HG03025 (cell line): ENCODE measurements at regions not wholly inside any gene's neighbourhood (a gene's known extent, or its start where the extent isn't known, plus 50 kb on each side); places are given as distances from the start of the nearest gene placed in this dataset.
"Not testable (repeated sequence)": the region's sequence is repeated elsewhere in the genome, so short reads cannot be mapped to it uniquely, and the experiment has no call there.

Source experiments
- ATAC-seq: cut with Tn5 transposase; IDR thresholded peaks from one replicate; pipeline ENCODE4 v1.9.1; 2021; ENCODE audit warnings: mild to moderate bottlenecking, moderate library complexity; ENCODE audit not compliant: unreplicated experiment, low FRiP score

DNA sequence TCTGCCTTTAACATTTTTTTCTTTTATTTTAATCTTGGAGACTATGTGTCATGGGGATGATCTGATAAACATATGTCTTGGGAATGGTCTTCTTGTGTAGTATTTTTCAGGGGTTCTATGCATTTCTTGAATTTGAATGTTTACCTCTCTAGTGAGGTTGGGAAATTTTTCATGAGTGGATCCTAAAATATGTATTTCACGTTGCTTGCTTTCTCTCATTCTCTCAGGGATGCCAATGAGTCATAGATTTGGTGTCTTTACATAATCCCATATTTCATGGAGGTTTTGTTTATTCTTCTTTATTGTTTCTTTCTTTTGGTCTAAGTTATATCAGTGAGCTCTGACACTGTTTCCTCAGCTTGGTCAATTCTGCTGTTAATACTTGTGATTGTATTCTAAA lies 1237.2 kb downstream of the PLA2G4A start:
- ATAC-seq = no peak

GRCh38 chr1:188070848-188071247 lies 1242.1 kb downstream of the PLA2G4A start:
- no peak for ATAC-seq

DNA sequence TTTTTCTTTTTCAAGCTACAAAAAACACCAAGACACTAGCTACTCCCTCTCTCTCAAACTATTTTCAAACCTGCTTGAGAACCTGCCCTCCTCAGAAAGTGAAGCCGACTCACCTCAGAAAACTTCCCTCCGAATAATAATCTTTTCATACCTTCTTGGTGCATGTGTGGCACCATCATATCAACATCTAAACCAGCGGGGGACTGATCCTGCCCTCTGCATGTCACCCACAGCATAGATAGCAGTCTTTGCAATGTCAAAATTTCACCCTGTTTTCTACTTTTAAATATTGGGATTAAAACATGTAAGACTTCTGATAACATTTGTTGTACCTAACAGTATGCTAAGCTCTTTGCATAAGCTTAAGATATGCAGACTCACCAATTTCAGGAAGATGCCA lies 1260.3 kb downstream of the PLA2G4A start:
- ATAC-seq = no peak

- no peak for ATAC-seq
Measured at GRCh38 chr1:188089461-188089860, 1260.7 kb downstream of the PLA2G4A start.

GRCh38 chr1:188096521-188096920 lies 1267.8 kb downstream of the PLA2G4A start:
- ATAC-seq = no peak

DNA sequence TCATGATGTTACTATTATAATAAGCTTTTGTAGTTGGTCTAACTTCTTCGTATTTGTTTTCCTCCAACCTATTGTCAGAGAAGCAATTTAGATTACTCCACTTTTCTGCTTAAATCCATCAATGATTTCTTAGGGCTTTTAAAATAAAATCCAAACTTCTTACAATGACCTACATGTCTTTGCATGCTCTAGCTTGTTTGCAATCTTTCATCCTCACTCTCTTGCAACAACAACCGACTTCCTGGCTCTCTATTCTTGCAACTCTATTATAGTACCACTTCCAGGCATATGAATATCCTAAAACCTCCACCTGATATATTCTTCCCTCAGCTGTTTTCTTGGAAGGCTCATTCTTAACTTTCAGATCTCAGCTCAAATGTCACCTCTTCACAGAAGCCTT lies 1288.7 kb downstream of the PLA2G4A start:
- no peak for ATAC-seq

DNA sequence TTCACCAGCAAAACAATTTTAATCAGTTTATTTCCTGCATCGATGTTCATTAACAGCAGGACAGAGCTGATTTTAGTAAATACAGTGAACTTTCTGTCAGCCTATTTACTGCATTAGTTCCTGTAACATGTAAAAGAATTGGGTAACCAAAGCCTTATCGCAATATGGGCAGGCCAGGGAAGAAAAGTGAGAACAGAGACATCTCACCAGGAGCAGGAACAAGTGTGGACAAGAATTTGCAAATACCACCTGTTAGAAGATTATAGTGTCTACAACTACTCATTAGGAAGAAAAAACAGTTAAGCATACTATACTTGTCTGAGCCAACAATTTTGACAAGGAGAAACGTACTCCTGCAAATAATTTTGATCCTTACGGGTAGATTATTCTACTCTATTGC lies 1293.9 kb downstream of the PLA2G4A start:
- no peak for ATAC-seq

DNA sequence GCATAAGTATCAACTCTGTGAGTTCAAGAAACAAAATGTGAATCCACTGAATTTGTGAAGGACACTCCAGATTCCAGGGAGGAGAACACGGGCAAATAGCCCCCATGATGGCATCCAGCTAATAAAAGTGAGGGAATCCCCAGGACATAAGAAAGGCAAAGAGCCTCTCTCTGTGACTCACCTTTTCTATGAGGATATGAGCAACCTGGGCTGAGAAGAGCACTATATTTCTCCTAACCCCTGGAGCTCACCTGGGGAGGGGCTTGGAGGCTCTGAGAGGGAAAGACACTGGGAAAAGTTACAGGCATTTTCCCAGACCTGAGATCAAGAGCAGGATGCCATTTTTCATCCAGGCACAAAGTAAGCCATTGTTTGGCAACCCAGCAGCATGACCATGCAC lies 1298.8 kb downstream of the PLA2G4A start:
- no peak for ATAC-seq

DNA sequence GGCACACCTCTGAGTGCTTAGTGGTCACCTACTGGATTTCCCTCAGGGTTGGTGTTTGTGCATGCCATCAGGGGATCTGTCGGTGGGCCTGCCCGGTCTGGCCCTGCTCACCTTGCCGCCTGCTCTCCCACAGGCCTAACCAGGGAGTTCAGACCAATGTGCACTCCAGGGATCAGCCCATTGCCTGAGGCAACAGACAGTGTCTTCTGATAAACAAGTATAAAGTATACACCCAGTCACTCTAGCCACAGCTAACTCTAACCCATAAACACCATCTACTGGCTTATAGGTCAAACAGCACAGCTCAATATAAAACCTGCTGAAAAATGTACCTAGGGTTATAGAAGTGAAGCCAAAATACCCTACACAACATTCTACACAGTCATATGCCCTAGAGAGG lies 1300.0 kb downstream of the PLA2G4A start:
- no peak for ATAC-seq

DNA sequence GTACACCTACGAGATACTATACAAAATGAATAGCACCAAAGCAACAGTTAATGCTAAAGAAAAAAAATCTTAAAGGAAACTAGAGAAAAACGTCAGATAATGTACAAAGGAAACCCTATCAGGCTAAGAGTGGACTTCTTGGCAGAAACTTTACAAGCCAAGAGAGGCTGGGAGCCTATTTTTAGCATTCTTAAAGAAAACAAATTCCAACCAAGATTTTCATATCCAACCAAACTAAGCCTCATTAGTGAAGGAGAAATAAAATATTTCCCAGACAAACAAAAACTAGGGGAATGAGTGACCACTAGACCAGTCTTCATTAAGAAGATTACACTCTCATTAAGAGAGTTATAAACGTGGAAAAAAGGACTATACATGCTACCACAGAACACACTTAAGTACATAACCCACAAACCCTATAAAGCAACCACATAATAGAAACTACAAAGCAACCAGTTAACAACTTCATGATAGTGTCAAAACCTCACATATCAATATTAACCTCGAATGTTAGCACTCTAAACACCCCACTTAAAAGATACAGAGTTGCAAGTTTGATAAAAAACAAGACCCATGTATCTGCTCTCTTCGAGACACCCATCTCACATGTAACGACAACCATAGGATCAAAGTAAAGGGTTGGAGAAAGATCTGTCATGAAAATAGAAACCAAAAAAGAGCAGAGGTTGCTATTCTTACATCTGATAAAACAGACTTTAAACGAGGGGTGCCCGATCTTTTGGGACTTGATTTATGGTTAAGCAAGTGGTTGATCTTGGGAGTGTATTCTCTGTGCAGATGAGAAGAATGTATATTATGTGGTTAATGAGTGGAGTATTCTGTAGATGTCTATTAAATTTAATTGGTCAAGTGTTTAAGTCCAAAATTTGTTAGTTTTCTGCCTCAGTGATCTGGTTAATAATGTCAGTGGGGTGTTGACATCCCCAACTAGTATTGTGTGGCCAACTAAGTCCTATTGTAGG lies 1301.4 kb downstream of the PLA2G4A start:
- no peak for ATAC-seq

DNA sequence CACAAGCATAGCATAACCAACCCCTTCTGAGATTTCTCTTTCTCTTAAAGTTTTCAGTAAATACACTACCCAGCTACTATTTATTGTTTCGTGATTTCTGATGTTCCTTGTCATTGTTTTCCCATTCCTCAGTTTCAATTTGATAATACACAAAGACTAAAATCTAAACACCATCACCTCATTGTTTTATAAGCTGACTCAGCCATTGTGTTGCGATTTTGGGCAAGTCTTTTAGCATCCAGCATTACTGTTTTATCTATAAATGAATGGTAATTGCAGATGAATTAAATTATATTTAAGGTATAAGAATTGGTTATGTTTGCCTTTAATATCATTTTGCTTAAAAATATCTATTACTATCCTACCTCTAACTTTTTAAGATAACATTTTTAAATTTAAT lies 1308.5 kb downstream of the PLA2G4A start:
- no peak for ATAC-seq

DNA sequence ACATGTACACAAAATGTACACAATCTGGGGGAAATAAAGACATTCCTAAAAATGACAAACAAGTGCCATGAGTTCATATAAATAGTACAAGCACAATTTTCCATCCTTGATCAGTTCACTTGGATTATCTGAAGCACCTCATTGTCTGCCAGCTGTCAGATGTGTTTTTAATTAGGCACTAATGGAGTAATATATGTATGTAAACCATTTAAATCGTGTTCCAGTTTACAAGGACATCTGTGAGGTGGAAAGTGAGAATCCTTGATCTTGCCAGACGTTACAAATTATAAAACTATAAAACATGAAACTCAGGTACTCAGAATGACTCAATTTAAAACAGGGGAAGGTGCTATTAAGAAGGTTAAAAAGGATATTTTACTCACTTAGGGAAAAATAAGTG lies 1312.2 kb downstream of the PLA2G4A start:
- ATAC-seq = no peak

DNA sequence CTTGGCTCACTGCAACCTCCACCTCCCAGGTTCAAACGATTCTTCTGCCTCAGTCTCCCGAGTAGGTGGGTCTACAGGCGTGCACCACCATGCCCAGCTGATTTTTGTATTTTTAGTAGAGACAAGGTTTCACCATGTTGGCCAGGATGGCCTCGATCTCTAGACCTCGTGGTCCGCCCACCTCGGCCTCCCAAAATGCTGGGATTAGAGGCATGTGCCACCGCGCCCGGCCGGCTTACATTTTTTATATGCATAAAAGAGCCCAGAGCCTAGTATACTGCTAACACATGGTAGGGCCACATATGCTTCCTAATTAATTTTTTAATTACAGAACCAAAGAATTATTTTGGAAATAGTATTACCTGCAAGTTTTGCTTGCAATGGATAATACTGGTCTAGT lies 1325.4 kb downstream of the PLA2G4A start:
- ATAC-seq = no peak

DNA sequence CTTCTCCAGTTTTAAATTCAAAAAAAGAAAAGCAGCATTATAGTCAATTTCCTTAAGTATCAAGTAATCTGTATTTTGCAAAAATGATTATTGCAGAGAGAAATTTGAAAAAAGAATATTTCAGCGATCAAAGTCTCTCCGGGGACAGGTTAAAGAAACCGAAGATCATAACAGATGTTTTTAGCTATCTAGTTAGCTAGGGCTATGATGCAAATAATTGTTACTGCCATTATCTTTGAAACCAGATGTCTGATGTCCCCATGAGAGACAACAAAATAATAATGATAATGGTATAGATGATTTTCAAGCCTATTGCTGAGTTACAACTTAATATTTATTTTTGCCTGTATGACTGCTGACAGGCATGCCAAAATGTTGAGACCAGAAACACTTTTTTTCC lies 1326.0 kb downstream of the PLA2G4A start:
- no peak for ATAC-seq

DNA sequence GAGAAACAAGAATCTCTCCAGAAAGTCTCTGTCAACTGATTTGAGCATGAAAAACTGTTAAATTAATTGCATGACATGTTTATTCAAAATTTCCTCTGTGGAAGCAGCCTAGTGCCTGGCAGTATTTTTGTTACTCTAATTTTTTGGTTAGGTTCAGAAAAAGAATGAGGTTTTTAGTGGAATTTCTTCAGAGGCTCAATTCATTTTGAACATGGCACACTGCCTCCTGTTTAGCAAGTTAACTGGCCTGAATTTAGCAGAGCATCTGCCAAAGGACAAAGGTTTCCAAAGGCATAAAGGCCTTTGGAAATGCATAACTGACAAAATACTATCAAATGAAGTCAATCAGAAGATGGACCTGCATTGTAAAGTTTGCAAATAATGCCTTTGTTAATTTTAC lies 1326.5 kb downstream of the PLA2G4A start:
- no peak for ATAC-seq

- no peak for ATAC-seq
Measured at GRCh38 chr1:188164459-188164858, 1335.7 kb downstream of the PLA2G4A start.

DNA sequence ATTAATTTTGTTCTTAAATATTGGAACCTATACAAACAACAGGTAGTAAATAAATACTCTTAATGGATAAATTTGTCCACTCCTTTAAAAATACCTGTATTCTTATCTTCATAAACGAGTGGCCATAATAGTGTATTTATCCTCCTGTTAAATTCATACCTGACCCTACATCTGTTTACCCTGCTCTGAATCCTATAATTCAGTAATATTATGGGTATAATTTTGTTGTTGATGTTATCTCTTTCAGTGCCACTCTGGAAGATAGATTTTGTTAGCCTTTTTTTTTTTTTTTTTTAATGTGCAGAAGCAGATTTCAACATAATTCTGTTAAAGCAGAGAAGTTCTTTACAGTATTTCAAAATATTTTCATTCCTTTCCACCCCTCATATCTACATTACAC lies 1337.9 kb downstream of the PLA2G4A start:
- no peak for ATAC-seq

- no peak for ATAC-seq
Measured at GRCh38 chr1:188169971-188170370, 1341.2 kb downstream of the PLA2G4A start.

- ATAC-seq = no peak
Measured at GRCh38 chr1:188170411-188170810, 1341.7 kb downstream of the PLA2G4A start.

GRCh38 chr1:188170935-188171334 lies 1342.2 kb downstream of the PLA2G4A start:
- ATAC-seq = no peak

GRCh38 chr1:188182063-188182462 lies 1353.3 kb downstream of the PLA2G4A start:
- ATAC-seq = not testable (repeated sequence)

DNA sequence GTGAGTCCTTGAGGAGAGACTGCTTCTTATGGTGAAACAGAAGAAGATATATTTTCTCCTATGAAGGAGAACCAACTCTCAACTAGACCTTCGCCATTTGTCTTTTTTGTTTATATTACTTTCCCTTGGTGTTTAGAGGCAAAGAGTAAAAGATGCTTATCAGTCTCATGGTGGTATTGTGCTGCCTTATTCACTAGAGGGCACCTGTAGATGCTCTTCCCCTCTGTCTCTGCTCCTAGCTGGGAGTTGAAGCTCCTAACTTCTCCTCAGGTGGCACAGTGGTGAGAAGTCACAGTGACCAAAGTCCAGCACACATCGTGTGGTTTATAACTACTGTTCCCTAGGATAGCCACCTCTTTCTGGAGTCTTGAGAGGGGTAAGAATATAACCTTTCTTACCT lies 1359.6 kb downstream of the PLA2G4A start:
- no peak for ATAC-seq
